Upper lobe of left lung (tissue), 4 donors: ENCODE measurements at regions not wholly inside any gene's neighbourhood (a gene's known extent, or its start where the extent isn't known, plus 50 kb on each side); places are given as distances from the start of the nearest gene placed in this dataset.

Source experiments
- CTCF ChIP-seq, 6 experiments: fragments of 450-650 bp in 4 of 6; fragments of 200-600 bp in 2 of 6; sonication (generic) in 2 of 6; IDR thresholded peaks; one replicate each; pipeline ENCODE4 v1.5.1; 2016 to 2019; ENCODE audit warnings: antibody characterized with exemption in 6 of 6
- POLR2A ChIP-seq, 4 donors: fragments of 450-650 bp; IDR thresholded peaks; one replicate each; pipeline ENCODE4 v1.5.1; 2016 to 2017; ENCODE audit warnings: antibody characterized with exemption in 4 of 4, mild to moderate bottlenecking in 2 of 4
- POLR2AphosphoS5 ChIP-seq, 2 donors: sonication (generic); formaldehyde crosslinking; IDR thresholded peaks; one replicate each; pipeline ENCODE4 v1.5.1; 2017; ENCODE audit warnings: antibody characterized with exemption in 2 of 2

- no peak for TF ChIP-seq POLR2AphosphoS5 (IDR thresholded peaks at IDR 0.05)
- no peak for TF ChIP-seq POLR2A (IDR thresholded peaks at IDR 0.05)
- no peak for TF ChIP-seq CTCF (IDR thresholded peaks at IDR 0.05)
These were observed 197.5 kb downstream of the C7orf25 start for GRCh38 chr7:42714356-42714755.
